GM19452 (cell line): ENCODE measurements at regions not wholly inside any gene's neighbourhood (a gene's known extent, or its start where the extent isn't known, plus 50 kb on each side); places are given as distances from the start of the nearest gene placed in this dataset.
"Not testable (repeated sequence)": the region's sequence is repeated elsewhere in the genome, so short reads cannot be mapped to it uniquely, and the experiment has no call there.

ENCODE experiments used
- ATAC-seq: cut with Tn5 transposase; IDR thresholded peaks from one replicate; pipeline ENCODE4 v1.9.1; 2021; ENCODE audit not compliant: unreplicated experiment

- peak; percentile 63 for ATAC-seq
Observed at GRCh38 chr4:123624959-123625358, 228.4 kb downstream of the SPRY1 start.

DNA sequence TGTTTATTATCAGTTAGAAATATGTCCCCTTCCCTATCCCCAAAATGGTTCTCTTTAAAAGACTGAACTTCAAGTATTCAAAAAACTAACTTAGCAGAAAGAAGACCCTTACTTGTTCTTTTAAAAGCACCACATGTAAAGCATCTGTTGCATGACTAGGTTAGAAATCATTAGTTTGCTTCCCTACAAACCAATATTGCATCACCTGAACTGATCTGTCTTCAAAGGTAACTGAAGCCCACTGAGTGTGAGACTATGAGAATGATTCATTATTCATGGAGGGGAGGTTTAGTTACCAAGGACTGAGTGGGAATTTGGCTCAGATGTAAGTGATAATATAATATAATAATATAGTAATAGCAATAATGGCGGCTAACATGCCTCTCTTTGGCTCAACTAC, 231.7 kb downstream of the SPRY1 start:
- ATAC-seq = no peak

- ATAC-seq = no peak
Observed at GRCh38 chr4:123631786-123632692, 235.4 kb downstream of the SPRY1 start.

- ATAC-seq = no peak
Observed at GRCh38 chr4:123632693-123633030, 236.1 kb downstream of the SPRY1 start.

GRCh38 chr4:123638834-123639233, 242.2 kb downstream of the SPRY1 start:
- ATAC-seq = no peak

GRCh38 chr4:123640271-123640670, 243.7 kb downstream of the SPRY1 start:
- no peak for ATAC-seq

- no peak for ATAC-seq
Observed at GRCh38 chr4:123640824-123641223, 244.2 kb downstream of the SPRY1 start.

GRCh38 chr4:123643691-123644090, 247.1 kb downstream of the SPRY1 start:
- no peak for ATAC-seq

DNA sequence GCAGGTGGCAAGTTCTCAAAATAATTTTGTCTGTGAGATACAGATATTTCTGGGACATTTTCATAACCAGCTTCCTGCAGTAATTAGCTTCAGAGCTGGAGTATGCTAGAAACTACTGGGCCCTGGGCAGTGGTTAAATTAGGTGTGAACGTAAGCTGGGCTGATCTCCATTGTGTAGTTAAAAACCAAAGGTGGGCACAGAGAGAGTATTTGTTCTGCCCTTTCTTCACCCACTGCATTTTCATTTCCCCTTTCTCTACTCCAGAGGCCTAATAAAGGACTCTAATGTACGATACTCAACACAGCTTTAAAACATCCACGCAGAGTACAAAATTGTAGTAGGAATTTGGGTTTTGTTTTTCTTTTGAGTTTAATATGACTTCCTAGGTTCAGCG, 252.7 kb downstream of the SPRY1 start:
- peak; percentile 87 for ATAC-seq

GRCh38 chr4:123649645-123650391, 253.2 kb downstream of the SPRY1 start:
- ATAC-seq = peak; percentile 49

DNA sequence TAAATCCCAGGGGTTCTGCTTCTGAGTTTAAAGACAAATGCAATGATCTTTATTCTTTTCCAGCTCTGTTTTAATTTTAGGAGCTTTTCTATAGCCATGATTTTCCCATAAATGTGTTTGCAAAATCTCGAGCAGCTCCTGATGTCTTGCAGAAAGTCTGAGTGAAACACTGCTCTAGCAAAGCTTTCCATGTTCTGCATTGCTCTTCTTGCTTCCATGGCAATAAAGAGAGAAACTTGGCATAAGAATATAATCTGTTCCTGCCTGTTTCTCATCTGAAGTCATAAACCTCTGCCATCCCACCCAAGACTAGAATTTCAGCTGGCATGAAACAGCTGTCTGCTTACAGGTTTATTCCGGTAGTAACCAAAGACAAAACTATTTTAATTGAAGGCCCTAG, 254.5 kb downstream of the SPRY1 start:
- no peak for ATAC-seq

DNA sequence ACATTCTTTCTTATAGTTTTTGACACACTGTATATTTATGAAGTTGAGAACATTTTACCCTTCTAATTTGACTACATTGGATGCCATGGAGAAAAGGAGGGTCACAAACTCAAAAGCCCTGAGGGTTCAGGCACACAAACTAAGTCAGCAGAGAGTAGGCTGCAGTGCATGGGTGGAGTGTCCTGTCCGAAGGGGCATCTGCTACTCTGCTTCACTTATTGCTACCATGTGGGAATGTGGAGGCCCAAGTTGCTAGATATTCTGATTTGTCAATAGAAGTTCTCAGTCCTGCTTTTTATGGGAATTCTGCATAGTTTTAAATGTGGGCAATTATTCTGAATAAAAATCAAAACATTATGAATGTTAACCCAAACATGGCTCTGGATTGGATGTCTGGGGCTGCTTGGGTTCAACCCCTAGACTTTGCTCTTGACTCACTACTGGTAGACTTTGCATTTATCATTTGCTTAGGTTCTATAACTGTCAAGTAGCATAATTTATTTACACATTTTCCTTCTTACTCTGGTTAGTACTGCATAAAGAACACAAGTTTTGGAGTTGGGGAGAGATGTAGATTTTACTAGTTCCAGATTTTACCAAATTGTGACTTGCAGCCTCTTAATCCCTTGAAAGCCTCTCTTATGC, 255.1 kb downstream of the SPRY1 start:
- no peak for ATAC-seq

DNA sequence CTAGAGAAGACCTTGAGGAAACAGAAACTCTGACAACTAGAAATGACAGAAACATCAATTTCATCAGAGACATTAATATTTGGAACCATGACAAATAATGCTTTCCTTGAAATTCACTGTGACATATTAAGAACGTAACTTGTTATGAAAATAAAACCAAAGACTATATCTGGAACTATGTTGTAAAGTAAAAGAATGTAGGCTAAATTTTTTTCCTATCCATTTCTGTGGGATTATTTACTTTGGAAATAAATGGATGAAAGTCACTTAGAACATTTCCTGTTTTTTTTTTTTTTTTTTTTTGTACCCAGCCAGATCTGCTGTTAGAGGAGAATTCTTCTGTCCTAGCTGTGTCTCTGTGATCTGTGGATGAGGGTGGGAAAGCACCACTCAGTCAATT, 255.9 kb downstream of the SPRY1 start:
- ATAC-seq = no peak

DNA sequence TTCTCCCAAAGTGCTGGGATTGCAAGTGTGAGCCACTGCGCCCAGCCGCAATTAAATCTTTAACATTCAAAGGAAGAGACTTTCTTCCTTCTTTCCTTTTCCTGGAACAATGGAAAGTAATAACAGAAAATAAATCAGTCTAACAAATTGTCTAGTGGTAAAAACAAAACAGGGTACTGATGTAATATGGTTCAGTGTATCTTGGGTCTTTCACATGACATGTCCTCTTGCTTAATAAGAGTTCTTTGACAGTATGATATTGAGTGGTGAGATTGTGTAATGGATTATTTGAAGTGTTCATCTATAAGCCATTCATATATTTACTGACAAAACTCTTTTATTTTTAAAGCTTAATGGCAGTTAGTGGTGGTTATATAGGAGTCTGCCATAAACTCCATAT, 256.6 kb downstream of the SPRY1 start:
- ATAC-seq = no peak

GRCh38 chr4:123656746-123657294, 260.2 kb downstream of the SPRY1 start:
- not testable (repeated sequence) for ATAC-seq

DNA sequence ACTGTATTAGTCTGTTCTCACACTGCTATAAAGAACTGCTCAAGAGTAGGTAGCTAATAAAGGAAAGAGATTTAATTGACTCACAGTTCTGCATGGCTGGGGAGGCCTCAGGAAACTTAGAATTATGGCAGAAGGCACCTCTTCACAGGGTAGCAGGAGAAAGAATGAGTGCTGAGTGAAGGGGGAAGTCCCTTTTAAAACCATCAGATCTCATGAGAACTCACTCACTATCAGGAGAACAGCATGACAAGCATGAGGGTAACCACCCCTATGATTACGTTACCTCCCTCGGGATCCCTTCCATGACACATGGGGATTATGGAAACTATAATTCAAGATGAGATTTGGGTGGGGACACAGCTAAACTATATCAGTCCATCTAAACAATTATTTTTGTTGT, 261.0 kb downstream of the SPRY1 start:
- not testable (repeated sequence) for ATAC-seq

DNA sequence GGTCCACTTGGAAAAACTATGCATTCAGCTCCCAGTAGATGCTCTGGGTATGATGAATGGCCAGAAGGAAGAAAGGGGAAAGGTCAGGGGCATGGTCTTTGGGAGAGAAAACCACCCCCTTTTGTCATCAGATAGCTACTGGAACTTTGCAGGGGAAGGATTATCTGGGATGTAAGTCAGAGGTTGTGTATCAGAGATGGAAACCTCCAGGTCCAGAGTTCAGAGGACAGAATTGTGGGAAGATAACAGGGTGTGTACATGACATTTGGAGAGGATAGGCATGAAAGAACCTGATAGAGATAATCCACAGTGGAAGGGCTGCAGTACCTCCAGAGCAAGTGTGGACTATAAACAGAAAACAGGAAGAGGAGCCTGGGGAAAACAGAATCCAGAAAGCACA, 262.7 kb downstream of the SPRY1 start:
- no peak for ATAC-seq

DNA sequence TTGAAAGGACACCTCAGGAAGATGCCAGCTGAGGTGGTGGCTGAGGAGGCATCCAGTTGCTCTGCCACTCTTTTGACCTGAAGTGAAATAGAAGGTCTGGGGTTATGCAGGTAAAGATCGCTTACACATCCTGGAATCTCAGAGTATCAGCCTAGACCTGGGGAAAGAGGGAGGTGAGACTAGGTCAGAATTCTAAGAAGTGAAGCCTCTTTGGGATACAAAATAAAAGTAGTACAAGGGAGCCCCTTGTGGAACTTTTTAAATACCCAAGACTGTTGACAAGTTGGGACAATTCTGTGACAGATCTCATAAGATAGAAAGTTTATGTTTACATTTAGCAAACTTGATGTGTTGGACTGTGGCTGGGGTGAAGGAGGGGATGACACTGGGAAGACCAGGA, 263.1 kb downstream of the SPRY1 start:
- ATAC-seq = no peak

GRCh38 chr4:123661080-123661737, 264.6 kb downstream of the SPRY1 start:
- ATAC-seq = no peak

DNA sequence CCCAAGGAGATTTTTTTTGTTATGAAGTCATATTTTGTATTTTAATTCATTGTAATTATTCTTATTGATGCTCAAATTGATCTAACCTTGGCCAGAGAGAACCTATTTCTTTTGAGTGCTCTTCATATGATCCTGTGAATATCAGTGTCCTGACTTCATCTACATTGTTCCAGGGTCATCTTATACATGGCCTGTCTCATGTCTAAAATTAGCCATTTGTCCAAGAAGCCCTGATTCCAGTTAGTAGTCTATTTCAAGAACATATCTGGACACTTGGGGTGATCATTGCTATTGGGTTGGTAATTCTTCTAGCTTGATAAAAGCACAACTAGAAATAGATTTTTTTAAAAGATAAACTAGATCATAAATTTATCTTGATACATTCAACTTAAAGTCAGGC, 266.2 kb downstream of the SPRY1 start:
- no peak for ATAC-seq

DNA sequence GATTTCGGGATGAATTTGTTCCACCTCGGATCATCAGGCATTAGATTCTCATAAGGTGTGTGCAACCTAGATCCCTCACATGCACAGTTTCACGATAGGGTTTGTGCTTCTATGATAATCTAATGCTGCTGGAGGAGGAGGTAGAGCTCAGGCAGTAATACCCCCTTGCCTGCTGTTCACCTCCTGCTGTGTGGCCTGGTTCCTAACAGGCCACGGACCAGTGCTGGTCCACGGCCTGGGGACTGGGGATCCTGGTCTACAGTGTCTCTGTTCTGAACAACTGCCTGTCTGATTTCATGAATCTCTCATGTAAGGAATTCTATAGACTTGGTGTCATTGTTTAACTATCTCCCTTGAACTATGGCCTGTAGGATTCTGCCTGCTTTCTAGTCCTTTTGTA, 269.9 kb downstream of the SPRY1 start:
- ATAC-seq = no peak
